GM12878 (cell line): ENCODE measurements at regions not wholly inside any gene's neighbourhood (a gene's known extent, or its start where the extent isn't known, plus 50 kb on each side); places are given as distances from the start of the nearest gene placed in this dataset.

Experiments
- BHLHE40 ChIP-seq, 2 experiments: fragments of 450-650 bp in 1 of 2; IDR thresholded peaks; 2 replicates each; pipeline ENCODE4 v1.6.1; 2011 to 2017; ENCODE audit warnings: low read depth in 2 of 2, borderline replicate concordance in 1 of 2, improper control_type of control experiment in 1 of 2, low read length in 1 of 2, mild to moderate bottlenecking in 1 of 2
- MEF2A ChIP-seq: IDR thresholded peaks from 2 replicates; pipeline ENCODE4 v1.6.1; 2011; ENCODE audit warnings: low read depth, mild to moderate bottlenecking, low read length, moderate library complexity; ENCODE audit not compliant: insufficient read depth
- NBN ChIP-seq: fragments of 450-650 bp; IDR thresholded peaks from 2 replicates; pipeline ENCODE4 v1.6.1; 2016
- POLR2A ChIP-seq: IDR thresholded peaks from 2 replicates; pipeline ENCODE4 v1.6.1; 2011; ENCODE audit warnings: low read depth, mild to moderate bottlenecking, low read length
- TF ChIP-seq, protein P1 (sequence below): fragments of 450-650 bp; IDR thresholded peaks from 2 replicates; pipeline ENCODE4 v1.6.1; 2017; ENCODE audit warnings: mild to moderate bottlenecking, moderate library complexity
- TF ChIP-seq, protein P2 (sequence below): IDR thresholded peaks from 2 replicates; pipeline ENCODE4 v1.6.1; 2012; ENCODE audit warnings: low read length, inconsistent platforms
- TF ChIP-seq, protein P3 (sequence below): fragments of 150-350 bp; IDR thresholded peaks from 2 replicates; pipeline ENCODE4 v1.6.1; 2014; ENCODE audit warnings: mild to moderate bottlenecking, low read depth, low read length
- TF ChIP-seq, protein P4 (sequence below): fragments of 450-650 bp; IDR thresholded peaks from 2 replicates; pipeline ENCODE4 v1.6.1; 2018; ENCODE audit warnings: borderline replicate concordance, mild to moderate bottlenecking; ENCODE audit not compliant: partially characterized antibody

DNA sequence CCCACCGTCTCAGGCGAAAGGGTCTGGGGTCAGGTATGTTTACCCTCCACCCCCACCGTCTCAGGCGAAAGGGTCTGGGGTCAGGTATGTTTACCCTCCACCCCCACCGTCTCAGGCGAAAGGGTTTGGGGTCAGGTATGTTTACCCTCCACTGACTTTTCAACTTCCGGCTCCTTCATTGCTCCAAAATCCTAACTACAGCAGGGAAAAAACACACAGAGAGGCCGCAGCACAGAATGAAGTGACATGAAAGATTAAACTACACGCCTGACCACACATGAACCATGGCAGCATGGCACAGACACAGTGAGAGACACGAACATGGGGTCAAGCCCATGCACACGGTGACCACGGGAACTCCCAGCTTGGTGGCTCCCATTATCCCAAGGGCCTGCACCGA is 634.9 kb upstream of the B3GAT1 start (continued):
- TF ChIP-seq, protein P1, sequence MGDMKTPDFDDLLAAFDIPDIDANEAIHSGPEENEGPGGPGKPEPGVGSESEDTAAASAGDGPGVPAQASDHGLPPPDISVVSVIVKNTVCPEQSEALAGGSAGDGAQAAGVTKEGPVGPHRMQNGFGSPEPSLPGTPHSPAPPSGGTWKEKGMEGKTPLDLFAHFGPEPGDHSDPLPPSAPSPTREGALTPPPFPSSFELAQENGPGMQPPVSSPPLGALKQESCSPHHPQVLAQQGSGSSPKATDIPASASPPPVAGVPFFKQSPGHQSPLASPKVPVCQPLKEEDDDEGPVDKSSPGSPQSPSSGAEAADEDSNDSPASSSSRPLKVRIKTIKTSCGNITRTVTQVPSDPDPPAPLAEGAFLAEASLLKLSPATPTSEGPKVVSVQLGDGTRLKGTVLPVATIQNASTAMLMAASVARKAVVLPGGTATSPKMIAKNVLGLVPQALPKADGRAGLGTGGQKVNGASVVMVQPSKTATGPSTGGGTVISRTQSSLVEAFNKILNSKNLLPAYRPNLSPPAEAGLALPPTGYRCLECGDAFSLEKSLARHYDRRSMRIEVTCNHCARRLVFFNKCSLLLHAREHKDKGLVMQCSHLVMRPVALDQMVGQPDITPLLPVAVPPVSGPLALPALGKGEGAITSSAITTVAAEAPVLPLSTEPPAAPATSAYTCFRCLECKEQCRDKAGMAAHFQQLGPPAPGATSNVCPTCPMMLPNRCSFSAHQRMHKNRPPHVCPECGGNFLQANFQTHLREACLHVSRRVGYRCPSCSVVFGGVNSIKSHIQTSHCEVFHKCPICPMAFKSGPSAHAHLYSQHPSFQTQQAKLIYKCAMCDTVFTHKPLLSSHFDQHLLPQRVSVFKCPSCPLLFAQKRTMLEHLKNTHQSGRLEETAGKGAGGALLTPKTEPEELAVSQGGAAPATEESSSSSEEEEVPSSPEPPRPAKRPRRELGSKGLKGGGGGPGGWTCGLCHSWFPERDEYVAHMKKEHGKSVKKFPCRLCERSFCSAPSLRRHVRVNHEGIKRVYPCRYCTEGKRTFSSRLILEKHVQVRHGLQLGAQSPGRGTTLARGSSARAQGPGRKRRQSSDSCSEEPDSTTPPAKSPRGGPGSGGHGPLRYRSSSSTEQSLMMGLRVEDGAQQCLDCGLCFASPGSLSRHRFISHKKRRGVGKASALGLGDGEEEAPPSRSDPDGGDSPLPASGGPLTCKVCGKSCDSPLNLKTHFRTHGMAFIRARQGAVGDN, result no peak
- TF ChIP-seq, protein P2, sequence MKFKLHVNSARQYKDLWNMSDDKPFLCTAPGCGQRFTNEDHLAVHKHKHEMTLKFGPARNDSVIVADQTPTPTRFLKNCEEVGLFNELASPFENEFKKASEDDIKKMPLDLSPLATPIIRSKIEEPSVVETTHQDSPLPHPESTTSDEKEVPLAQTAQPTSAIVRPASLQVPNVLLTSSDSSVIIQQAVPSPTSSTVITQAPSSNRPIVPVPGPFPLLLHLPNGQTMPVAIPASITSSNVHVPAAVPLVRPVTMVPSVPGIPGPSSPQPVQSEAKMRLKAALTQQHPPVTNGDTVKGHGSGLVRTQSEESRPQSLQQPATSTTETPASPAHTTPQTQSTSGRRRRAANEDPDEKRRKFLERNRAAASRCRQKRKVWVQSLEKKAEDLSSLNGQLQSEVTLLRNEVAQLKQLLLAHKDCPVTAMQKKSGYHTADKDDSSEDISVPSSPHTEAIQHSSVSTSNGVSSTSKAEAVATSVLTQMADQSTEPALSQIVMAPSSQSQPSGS, result no peak
- TF ChIP-seq MEF2A, result no peak
- TF ChIP-seq, protein P3, sequence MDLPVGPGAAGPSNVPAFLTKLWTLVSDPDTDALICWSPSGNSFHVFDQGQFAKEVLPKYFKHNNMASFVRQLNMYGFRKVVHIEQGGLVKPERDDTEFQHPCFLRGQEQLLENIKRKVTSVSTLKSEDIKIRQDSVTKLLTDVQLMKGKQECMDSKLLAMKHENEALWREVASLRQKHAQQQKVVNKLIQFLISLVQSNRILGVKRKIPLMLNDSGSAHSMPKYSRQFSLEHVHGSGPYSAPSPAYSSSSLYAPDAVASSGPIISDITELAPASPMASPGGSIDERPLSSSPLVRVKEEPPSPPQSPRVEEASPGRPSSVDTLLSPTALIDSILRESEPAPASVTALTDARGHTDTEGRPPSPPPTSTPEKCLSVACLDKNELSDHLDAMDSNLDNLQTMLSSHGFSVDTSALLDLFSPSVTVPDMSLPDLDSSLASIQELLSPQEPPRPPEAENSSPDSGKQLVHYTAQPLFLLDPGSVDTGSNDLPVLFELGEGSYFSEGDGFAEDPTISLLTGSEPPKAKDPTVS, result no peak
- no peak for TF ChIP-seq NBN
- no peak for TF ChIP-seq POLR2A
- TF ChIP-seq BHLHE40 (IDR thresholded peaks at IDR 0.05; ENCODE audit: borderline replicate concordance in 1 of 2, low read depth in 2 of 2, low read length in 1 of 2), result no peak
- TF ChIP-seq, protein P4, sequence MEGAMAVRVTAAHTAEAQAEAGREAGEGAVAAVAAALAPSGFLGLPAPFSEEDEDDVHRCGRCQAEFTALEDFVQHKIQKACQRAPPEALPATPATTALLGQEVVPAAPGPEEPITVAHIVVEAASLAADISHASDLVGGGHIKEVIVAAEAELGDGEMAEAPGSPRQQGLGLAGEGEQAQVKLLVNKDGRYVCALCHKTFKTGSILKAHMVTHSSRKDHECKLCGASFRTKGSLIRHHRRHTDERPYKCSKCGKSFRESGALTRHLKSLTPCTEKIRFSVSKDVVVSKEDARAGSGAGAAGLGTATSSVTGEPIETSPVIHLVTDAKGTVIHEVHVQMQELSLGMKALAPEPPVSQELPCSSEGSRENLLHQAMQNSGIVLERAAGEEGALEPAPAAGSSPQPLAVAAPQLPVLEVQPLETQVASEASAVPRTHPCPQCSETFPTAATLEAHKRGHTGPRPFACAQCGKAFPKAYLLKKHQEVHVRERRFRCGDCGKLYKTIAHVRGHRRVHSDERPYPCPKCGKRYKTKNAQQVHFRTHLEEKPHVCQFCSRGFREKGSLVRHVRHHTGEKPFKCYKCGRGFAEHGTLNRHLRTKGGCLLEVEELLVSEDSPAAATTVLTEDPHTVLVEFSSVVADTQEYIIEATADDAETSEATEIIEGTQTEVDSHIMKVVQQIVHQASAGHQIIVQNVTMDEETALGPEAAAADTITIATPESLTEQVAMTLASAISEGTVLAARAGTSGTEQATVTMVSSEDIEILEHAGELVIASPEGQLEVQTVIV, result no peak
- TF ChIP-seq, all 136 proteins: peak for 0
